ENCODE measurements at regions not wholly inside any gene's neighbourhood (a gene's known extent, or its start where the extent isn't known, plus 50 kb on each side); places are given as distances from the start of the nearest gene placed in this dataset.

DNA sequence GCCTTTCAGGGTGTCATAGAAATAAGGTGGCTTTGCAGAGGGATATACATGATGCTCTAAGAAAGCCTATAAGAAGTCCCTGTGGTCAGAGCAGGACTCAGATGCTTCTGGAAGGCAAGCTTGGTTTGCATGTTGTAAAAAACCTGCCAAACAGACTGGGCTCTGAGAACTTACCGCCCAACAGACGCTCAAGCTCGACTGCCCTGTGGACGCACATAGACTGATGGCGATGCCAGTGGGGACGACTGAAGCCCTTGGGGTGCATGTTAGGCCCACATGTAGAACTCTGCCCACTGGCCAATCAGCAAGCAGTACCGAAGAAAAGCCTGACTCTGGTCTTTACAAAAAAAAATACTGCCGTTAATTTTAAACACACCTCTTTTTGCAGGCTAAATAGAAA lies 133.8 kb downstream of the NAV1 start:
- FAIRE-seq = no peak
- Histone ChIP-seq H3K4me1 (replicated peaks in 1 of 4; ENCODE audit: control insufficient read depth in 3 of 4, insufficient read depth in 4 of 4, low read length in 3 of 4) (peaks cover 4 to 24% (median 7%) of the 10 kb centered on the region in 4 experiments), H3K27me3 (replicated peaks in 1 of 4; ENCODE audit: control insufficient read depth in 3 of 4, extremely low read depth in 1 of 4, insufficient read depth in 3 of 4, low read length in 3 of 4) (no peaks in the 10 kb centered on the region), H2BK15ac (ENCODE audit: low read length) (no peak overlapping the region), H2AK5ac (ENCODE audit: low read depth, low read length) (no peak overlapping the region), H3K4ac (replicated peaks; ENCODE audit: insufficient read length, low read depth, low read length) (no peak overlapping the region), H2AFZ (ENCODE audit: low read length) (no peak overlapping the region), H3K79me2 (ENCODE audit: control insufficient read depth in 1 of 2, insufficient read depth in 2 of 2, low read length in 2 of 2) (peaks cover 0 to 10% of the 10 kb centered on the region in 2 experiments; a peak in 1 of 4 replicates), H4K20me1 (replicated peaks in 1 of 2; ENCODE audit: control insufficient read depth in 1 of 2, insufficient read depth in 2 of 2, low read length in 2 of 2) (peaks cover 0 to 4% of the 10 kb centered on the region in 2 experiments), H3K9me3 (ENCODE audit: insufficient read depth in 2 of 2, low read depth in 1 of 2, low read length in 1 of 2) (no peaks in the 10 kb centered on the region), H2BK12ac (ENCODE audit: low read depth, low read length) (no peak overlapping the region), H2BK5ac (ENCODE audit: low read depth, low read length) (no peak overlapping the region), H4K8ac (ENCODE audit: extremely low read depth, insufficient read depth, low read length) (no peak overlapping the region), H3K18ac (ENCODE audit: extremely low read depth, low read length) (no peak overlapping the region), H3K14ac (ENCODE audit: insufficient read length) (no peak overlapping the region), H3K4me2 (ENCODE audit: insufficient read depth in 1 of 2, low read depth in 2 of 2, low read length in 2 of 2) (no peak overlapping the region), H3K56ac (replicated peaks; ENCODE audit: insufficient read length, low read depth, low read length) (no peak overlapping the region), H2BK120ac (replicated peaks; ENCODE audit: low read depth, low read length) (no peak overlapping the region), H3K9ac (replicated peaks in 1 of 4; ENCODE audit: extremely low read depth in 1 of 4, low read depth in 3 of 4, low read length in 3 of 4) (no peak overlapping the region), H3K23ac (ENCODE audit: insufficient read length) (no peak overlapping the region), H2BK20ac (ENCODE audit: low read length) (no peak overlapping the region), H3K4me3 (ENCODE audit: extremely low read depth in 1 of 4, insufficient read depth in 2 of 4, low read depth in 3 of 4, low read length in 4 of 4) (no peak overlapping the region), H3K36me3 (ENCODE audit: control insufficient read depth in 2 of 4, insufficient read depth in 4 of 4, low read length in 3 of 4) (no peaks in the 10 kb centered on the region), H3K23me2 (ENCODE audit: low read depth, low read length) (peaks cover 5% of the 10 kb centered on the region; the same call in 1 of the 2 replicates), H3K79me1 (ENCODE audit: low read depth, low read length) (no peaks in the 10 kb centered on the region), H3K27ac (ENCODE audit: low read depth, low read length) (no peak overlapping the region), H4K5ac (ENCODE audit: insufficient read length, low read depth, low read length) (no peak overlapping the region), H4K91ac (replicated peaks; ENCODE audit: insufficient read length, low read length) (no peak overlapping the region)
- no peak for DNase-seq (ENCODE audit: low read depth in 1 of 2, low spot score in 2 of 2)
- 97% methylated on average over 8 of the region's 8 CpGs; no CpG with 5 or more reads in 1 of the 2 experiments for WGBS, 2 experiments (ENCODE audit: extremely low coverage in 1 of 2, insufficient coverage in 1 of 2, insufficient read length in 1 of 2, insufficient replicate concordance in 2 of 2, low coverage in 1 of 2, low lambda C conversion rate in 2 of 2, missing lambda C conversion rate in 1 of 2)
- ChIA-PET CTCF (ENCODE audit: partially characterized antibody) (interaction anchor here (0.6 to 3.1 kb wide), 13 partner anchors 9 to 326 kb away, joined by 3 to 19 read pairs (median 4); no protein-coding TSS in a partner anchor), POLR2A (ENCODE audit: partially characterized antibody) (no interaction called here)
- TF ChIP-seq TAF1 (IDR thresholded peaks at IDR 0.05; ENCODE audit: low read depth, low read length) (no peak), CREB1 (IDR thresholded peaks at IDR 0.05) (no peak), RAD21 (IDR thresholded peaks at IDR 0.05 in 1 of 2, conservative IDR thresholded peaks at IDR 0.05 in 1 of 2; ENCODE audit: low read depth in 2 of 2, low read length in 2 of 2) (no peak), JUN (IDR thresholded peaks at IDR 0.05; ENCODE audit: low read depth, low read length) (no peak), CBX8 (IDR thresholded peaks at IDR 0.05; ENCODE audit: borderline replicate concordance, low read depth, low read length) (no peak), POLR2AphosphoS5 (IDR thresholded peaks at IDR 0.05; ENCODE audit: low read depth, low read length) (no peak)
- TF ChIP-seq, protein P1, sequence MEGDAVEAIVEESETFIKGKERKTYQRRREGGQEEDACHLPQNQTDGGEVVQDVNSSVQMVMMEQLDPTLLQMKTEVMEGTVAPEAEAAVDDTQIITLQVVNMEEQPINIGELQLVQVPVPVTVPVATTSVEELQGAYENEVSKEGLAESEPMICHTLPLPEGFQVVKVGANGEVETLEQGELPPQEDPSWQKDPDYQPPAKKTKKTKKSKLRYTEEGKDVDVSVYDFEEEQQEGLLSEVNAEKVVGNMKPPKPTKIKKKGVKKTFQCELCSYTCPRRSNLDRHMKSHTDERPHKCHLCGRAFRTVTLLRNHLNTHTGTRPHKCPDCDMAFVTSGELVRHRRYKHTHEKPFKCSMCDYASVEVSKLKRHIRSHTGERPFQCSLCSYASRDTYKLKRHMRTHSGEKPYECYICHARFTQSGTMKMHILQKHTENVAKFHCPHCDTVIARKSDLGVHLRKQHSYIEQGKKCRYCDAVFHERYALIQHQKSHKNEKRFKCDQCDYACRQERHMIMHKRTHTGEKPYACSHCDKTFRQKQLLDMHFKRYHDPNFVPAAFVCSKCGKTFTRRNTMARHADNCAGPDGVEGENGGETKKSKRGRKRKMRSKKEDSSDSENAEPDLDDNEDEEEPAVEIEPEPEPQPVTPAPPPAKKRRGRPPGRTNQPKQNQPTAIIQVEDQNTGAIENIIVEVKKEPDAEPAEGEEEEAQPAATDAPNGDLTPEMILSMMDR (IDR thresholded peaks at IDR 0.05; ENCODE audit: control extremely low read depth in 1 of 3, insufficient read depth in 1 of 3, low read depth in 1 of 3, low read length in 3 of 3) = no peak
- TF ChIP-seq, protein P2, sequence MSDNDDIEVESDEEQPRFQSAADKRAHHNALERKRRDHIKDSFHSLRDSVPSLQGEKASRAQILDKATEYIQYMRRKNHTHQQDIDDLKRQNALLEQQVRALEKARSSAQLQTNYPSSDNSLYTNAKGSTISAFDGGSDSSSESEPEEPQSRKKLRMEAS (IDR thresholded peaks at IDR 0.05) = no peak
- TF ChIP-seq, protein P3, sequence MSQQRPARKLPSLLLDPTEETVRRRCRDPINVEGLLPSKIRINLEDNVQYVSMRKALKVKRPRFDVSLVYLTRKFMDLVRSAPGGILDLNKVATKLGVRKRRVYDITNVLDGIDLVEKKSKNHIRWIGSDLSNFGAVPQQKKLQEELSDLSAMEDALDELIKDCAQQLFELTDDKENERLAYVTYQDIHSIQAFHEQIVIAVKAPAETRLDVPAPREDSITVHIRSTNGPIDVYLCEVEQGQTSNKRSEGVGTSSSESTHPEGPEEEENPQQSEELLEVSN (IDR thresholded peaks at IDR 0.05) = no peak

All from H1 (cell line).